GM18868 (cell line): ENCODE measurements at regions not wholly inside any gene's neighbourhood (a gene's known extent, or its start where the extent isn't known, plus 50 kb on each side); places are given as distances from the start of the nearest gene placed in this dataset.
"Not testable (repeated sequence)": the region's sequence is repeated elsewhere in the genome, so short reads cannot be mapped to it uniquely, and the experiment has no call there.

ENCODE experiments used
- ATAC-seq: cut with Tn5 transposase; IDR thresholded peaks from one replicate; pipeline ENCODE4 v1.9.1; 2021; ENCODE audit warnings: mild to moderate bottlenecking, moderate library complexity; ENCODE audit not compliant: unreplicated experiment

DNA sequence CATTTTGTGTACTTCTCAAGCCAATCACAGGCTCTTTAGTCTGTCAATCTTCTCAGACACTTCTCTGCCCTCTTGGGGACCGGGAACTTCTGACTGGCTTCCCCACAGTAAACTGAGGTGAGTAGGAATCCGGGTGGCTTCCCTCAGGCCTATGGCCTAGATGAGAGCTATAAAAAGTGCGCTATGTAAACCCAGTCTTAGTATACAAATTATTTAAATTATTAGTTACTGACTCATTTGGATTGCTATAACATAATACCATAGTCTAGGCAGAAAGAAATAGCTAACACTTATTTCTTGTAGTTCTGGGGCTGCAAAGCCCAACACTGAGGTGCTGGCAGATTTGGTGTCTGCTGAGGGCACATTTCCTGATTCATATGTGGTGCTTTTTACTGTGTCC, 109.2 kb upstream of the MCHR2 start:
- no peak for ATAC-seq

DNA sequence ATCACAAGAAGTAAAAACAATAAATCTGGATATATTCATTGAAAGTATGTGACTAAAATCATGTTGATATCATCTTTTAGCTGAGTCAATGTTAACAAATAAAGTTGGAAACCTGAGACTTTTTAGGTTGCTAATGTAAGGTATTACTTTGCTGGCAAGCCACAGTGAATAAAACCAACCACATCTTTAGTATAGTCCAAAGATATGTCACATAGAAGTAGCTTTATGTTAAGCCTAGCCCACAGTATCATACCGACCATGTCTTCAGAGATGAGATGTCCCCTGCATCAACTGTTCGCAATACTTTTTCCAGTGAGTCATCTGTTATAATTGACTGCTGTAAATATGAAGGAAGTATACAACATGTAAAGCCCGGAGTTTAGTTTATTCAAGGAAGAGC, 107.6 kb upstream of the MCHR2 start:
- no peak for ATAC-seq

DNA sequence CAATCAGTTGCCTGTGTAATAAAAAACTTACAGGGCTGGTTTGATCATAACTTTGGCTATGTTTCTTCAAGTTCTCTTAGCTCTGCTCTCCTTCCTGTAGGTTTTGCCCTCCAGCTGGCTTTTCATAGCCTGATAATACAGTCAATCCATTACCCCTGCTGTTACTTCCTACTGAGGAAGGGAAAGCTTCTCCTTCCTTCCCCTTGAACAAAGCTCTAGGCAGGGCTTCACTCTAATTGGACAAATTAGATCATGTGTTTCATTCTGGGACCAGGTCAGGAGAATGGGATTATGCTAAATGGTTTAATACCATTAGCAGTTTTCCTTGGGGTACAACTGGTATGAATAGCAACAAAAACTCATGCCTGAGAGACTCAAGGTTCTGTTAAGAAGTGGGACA, 106.8 kb upstream of the MCHR2 start:
- no peak for ATAC-seq

DNA sequence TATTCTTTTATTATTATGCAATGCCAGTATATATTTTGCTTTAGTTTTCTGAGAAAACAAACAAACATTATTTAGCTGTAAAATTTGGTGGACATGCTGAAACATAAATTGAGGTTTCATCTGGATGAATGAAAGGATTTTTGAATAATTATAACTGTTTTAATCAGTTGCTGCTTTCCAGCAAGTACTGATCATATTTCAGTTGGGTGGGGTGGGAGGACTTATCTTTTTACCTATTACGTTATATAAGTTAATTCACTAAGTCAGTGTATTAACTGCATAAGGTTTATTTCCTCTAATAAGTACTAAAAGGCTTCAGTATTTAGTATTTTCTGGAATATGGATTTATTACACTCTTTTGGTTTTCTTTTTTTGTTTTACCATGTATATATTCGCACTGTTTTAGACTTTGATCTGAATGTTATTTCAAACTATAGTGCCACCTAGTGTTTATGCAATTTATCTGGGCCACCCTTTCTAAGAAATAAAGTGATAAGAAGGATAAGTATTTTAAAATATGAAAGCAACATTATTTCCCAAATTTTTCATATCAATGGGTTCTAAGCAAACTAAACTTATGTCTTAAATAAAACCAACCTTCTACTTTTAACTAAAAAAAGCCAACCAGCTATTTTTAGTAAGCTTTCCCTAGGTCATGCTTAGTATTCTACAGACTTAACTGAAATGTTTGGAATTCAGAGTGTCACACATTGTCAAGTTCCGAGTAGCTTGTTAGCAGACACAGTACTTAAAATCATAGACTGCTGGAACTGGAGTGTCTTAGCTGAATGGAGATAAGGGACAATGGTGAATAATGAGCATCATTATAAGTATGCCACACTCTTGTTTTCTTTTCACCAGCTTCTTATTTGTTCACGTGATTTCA, 105.4 kb upstream of the MCHR2 start:
- ATAC-seq: peak; percentile 64

DNA sequence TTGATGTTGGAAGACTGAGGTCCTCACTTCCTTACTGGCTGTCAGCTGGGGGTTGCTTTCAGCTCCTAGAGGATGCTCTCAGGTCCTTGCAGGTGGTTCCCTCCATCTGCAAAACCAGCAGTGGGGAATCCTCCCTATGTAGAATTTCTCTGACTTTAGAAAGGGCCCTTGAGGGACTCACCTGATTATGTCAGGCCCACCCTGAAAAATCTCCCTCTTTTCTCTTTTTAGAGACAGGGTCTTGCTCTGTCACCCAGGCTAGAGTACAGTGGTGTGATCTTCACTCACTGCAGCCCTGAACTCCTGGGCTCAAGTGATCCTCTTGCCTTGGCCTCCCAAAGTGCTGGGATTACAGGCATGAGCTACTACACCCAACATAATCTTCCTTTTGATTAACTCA, 102.9 kb upstream of the MCHR2 start:
- ATAC-seq: no peak

DNA sequence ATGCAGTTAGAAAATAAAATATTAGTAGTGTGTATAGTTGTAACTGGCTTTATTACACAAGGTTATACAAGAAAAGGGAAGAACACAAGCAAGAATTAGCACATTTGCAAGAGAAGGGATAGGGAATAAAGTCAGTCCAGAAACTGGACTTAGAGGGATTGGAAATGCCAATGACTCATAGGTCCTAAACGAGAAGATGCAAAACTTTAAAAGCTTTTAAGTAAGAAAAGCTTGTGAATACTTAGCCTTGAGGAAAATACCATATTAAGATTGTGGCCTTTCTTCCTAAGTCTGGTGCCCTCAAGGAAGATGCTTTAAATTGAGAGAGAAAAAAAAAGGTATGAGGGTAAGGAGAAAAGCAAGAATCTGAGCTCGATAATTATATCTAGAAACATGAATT, 102.3 kb upstream of the MCHR2 start:
- ATAC-seq: no peak

DNA sequence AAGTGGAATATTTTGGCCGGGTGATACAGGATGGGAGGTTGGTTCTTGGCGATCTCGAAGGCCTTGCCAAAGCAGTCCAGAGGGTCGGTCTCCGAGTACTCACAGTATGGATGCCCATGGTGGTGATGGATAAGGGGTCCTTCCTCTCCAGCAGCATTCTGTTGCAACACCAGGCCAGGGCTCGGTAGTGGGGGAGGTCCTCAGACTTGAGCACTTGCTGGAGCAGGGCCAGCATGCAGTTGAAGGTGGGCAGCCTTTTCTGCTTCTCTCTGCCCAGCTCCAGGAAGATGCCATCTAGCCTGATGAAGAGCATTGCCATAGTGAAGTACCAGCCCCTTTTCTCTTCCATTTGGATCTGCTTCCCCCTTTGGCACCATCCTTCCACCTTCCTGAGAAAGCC, 99.4 kb upstream of the MCHR2 start:
- no peak for ATAC-seq

DNA sequence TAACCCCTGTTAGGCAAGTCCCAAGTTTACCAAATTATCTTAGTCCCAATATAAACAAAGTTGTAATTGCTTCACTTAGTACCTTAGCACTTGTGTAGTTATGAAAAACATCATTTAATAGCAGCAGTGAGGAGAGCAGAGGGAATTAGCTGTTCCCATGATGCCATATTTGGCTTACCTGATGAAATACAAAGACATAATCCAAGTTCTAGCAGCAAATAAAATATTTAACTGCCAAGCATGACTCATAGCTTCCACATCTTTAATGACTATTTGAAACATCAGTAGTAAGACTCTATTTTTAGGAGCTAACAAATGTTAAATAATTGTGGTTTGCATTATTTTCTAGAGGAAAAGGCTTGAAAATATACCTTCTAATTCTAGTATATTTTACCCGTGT, 94.0 kb upstream of the MCHR2 start:
- no peak for ATAC-seq

DNA sequence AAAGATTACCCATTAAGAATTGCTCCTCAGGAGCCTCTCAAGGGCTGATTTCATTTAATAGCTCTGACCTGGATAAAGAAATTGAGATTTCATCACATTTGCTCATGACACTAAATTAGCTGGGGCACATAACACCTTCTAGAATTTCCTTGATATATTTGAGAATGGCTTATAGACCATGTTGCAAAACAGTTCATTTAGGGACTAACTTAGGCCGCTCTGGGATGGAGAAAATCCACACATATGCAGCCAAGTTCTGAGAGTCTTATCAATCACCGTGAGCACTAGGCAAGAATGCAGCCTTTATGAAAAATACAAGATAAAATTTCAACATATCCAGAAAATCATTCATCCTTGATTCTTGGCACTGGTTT, 91.0 kb upstream of the MCHR2 start:
- no peak for ATAC-seq

DNA sequence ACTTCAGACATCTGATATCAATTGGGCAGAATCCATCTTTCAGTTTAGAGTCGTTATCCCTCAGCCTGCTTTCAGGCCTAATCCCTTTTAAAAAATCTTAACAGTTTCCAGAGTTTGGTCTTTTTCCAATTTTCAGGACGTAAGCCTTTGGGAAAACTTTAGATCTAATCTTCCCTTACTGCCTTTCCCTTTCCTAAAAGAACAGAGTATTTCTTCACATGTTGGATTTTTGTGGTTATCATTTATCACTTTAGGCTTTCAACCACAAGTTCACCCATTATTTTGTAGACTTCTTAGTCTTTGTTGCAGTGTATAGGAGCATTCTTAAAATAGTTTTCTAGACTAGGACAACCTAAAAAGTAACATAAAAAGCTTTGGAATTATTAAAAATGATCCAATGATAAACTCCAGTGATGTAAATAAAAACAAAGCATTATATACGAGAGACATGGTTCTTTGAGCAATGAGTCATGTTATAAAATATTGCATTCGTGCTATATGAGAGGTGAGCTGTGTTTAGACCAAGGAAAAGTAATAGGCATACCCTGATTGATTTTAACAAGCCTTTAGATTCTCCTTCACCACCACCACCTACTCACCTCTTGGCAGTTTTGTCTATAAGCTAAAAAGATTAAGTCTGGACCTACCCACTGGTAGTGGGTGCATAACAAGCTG, 90.4 kb upstream of the MCHR2 start:
- ATAC-seq: no peak

- ATAC-seq: no peak
Measured at GRCh38 chr6:100078509-100078908, 84.5 kb upstream of the MCHR2 start.

- ATAC-seq: no peak
Measured at GRCh38 chr6:100065348-100065747, 71.3 kb upstream of the MCHR2 start.

GRCh38 chr6:100062621-100063020, 68.6 kb upstream of the MCHR2 start:
- no peak for ATAC-seq

DNA sequence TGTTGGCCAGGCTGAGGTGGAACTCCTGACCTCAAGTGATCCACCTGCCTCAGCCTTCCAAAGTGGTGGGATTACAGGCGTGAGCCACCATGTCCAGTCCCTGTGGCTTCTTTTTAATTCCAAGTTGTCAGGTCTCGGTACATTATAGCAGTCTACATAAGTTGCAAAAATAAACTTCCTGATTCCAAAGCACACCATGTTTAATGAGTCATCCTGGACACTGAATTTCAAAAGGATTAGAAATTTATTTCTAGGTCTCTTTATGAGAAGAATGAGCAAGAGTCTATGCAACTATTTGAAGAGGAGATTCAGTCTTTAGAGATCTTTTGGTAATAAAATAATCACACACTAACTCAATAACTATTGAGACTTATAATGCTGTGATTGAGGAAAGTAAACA, 63.9 kb upstream of the MCHR2 start:
- no peak for ATAC-seq

DNA sequence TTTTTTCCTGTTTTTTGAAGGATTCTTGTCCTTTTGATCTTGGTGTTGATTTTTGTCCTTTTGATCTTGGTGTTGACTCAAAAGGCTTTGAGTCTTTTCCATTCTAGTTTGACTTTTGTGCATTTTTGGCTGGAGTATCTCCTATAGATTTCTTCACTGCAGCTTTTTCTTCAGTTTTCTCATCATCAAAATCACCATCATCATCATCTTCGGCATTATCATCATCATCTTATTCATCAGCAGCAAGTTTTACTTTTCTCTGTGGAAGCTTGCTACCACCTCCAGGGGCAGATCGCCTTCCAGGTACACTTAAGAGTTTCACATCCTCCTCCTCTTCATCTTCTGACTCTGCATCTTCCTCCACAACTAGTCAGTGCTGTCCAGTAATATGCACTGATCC, 56.5 kb upstream of the MCHR2 start:
- no peak for ATAC-seq

DNA sequence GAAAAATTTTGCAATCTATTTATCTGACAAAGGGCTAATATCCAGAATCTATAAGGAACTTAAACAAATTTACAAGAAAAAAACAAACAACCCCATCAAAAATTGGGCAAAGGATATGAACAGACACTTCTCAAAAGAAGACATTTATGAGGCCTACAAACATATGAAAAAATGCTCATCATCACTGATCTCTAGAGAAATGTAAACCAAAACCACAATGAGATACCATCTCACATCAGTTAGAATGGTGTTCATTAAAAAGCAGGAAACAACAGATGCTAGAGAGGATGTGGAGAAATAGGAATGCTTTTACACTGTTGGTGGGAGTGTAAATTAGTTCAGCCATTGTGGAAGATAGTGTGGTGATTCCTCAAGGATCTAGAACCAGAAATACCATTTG, 49.9 kb upstream of the MCHR2 start:
- ATAC-seq: not testable (repeated sequence)
